ENCODE measurements at regions not wholly inside any gene's neighbourhood (a gene's known extent, or its start where the extent isn't known, plus 50 kb on each side); places are given as distances from the start of the nearest gene placed in this dataset.

DNA sequence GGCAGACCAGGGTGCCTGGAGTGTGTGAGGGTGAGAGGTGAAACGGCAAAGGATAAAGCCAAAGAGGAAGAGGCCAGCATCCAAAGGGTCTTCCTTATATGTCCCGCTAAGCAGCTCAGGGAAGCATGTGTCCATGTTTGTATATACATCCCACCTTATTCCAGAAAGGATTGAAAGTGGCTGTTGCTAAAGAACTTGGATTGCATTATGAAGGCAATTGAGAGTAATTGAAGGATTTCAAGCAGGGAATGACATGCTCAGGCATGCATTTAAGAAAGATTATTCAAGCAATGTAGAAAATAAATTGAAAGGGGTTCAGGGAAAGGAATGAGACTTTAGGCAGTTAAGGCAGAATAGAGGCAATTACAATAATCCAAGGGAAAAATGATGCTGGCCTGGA lies 237.6 kb upstream of the SOX9 start:
- DNase-seq (ENCODE audit: low read depth in 2 of 2), result no peak

DNA sequence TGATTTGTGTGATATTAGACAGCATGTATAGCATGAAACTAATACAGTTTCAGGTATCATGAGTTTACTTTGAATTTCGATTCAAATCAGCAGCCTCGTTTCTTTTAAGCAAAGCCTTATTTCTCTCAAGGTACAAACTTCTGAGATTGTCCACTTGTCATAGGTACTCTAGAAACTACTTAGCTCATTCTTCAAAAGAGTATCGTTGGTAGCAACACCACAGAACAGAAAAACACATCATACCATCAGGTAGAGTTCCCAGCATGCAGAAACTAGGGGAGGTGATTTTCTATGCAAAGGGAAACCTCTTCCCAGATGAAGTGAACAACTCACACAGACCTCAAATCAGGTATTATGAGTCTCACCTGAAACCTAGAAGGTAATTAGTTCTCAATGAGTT lies 237.0 kb upstream of the SOX9 start:
- no peak for DNase-seq (ENCODE audit: low read depth in 2 of 2)

DNA sequence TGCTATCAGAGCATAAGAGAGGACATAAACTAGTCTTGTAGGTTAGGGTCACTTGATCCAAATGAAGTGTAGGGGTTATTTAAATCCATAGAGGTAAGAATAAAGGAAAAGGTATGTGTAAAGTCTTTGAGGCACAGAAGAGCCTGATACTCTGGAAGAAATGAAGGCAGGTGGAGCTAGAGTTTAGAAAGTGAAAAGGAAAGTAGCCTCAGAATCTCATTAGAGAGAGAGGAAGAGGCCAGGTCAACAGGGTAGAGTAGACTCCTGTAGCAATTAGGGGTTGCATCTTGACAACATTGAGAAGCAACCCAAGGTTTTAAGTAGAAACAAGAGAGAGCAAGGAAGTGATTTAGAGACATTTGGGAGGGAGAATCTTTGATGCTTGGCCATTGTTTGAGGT lies 235.2 kb upstream of the SOX9 start:
- no peak for DNase-seq (ENCODE audit: low read depth in 2 of 2)

DNA sequence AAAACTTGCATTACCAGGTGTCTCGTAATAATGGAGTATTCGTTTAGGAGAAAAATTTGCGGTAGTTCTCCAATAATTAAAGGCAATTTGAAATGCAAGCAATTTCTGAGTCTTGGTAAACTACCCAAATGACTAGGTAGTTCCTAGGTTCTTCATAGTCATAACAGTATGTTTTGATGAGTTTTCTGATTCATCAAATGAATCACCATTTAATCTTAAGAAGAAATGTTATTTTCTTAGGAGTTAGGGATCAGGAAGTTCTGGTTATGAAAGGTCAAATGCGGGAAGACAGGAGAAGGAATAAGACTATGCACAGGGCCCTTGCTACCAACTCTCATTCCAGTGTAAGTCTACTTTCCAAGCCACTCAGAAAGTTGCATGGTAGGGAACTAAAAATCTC lies 221.5 kb upstream of the SOX9 start:
- DNase-seq (ENCODE audit: low read depth in 2 of 2), result no peak

DNA sequence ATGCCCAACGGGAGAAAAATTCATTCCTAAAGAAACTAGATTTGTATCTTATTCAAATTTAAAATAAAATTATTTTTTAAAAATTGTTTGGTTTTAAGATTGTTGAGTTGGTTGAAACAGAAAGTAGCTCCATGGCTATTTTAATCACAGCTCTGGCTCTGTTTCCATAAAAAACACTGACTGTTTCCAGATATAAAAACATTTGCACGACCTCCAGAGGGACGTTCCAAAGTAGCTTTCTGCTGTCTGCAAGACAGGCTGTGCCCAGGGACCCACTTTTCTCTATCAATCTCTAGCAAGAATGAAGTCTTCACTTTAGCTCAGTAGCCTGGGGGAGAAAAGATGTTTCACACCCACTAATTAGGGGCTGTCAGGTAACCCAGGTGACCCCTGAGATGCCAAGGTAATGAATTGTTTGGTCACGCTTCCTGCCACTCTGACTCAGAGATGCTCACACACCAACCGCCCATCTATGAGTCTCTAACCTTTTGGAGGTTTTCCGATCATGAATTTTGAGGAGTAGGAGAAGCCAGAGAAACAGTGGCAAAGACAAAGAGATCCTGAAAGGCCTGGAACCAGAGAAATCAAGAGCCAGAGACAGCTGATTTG lies 220.1 kb upstream of the SOX9 start:
- no peak for DNase-seq (ENCODE audit: low read depth in 2 of 2)

DNA sequence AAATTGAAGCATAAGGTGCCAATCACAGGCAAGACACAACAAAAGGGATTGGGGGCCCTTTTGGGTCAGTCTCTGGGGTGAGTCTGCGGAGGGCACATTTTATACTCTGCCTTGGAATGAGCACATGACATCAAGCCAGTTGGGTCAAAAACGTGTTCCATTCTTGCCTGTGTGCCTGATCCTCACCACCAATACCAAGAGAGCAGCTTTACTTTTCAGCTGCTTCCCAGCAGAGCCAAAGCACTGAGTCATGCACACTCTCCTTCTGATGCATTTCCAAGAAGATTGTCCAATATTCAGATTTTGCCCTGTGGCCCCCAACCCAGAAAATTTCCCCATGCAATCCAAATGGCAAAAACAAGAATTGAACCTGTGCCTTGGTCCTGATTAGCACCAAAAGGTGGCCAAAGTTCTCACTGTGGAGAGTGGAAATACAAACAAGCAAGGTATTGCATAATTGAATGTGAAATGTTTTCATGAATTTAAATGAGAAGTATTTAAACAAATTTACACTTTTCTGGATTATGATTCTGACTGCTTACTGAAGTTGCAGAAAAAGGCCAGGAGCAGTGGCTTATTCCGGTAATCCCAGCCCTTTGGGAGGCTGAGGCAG lies 217.8 kb upstream of the SOX9 start:
- no peak for DNase-seq (ENCODE audit: low read depth in 2 of 2)

DNA sequence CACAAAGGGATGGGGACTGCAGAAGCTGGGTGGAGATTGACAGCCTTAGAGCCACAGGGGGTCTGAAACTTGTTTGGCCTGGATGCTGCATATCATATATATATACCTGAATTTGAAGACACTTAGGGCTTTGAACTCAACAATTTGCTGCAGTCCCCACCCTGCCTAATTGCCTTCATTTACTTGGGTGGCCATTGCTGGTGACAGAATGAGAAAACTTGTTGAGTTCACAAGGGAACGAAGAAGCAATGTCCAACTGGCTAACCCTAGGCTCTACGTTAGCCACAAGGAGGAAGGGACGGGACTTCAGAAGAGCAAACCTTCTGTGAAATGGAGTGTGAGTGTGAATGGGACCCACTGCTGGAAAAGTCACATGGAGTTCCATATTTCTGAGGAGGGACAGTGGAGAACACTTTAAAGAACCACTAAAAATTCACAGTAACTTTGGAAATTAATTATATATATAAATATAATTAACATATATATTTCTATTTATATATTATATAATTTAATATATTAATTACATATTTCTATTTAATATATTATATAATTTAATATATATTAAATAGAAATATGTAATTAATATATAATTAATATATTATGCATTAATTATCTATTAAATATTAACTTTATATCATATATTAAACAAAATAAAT lies 215.3 kb upstream of the SOX9 start:
- no peak for DNase-seq (ENCODE audit: low read depth in 2 of 2)

DNA sequence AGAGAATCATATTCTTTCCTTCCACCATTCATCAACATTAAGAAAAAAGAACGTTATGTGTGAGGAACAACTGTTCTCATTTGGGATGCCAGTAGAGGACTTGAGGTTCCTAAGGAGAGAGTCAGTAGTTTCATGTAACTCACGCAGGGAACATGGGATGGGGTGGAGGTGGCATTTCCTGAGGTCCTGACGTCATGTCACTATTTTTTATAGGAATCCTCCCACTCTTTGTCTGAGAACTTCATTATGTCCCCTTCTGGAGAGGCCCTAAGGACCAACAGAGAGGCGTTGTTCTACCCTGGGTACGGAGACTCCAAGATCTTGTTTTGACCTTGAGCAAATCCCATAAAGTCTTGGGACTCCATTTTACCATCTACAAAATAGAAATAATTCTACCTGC lies 211.7 kb upstream of the SOX9 start:
- DNase-seq (ENCODE audit: low read depth in 2 of 2), result no peak

DNA sequence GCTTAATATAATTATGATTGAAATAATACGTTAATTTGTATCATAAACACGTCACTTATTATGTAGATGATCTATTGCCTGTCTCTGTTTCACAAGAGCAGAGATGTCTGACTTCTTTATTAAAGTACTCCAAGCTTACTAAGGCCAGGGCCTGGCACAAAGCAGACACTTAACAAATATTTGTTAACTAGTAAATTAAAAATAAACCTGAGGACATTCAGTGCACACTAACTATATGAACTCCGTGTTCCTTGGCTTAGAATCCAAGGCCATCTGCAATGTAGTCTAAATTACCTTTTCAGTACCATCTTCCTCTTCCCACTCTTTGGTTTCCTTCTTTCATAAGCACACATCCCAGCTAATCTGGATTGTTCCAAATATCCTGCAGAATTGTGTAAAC lies 210.8 kb upstream of the SOX9 start:
- no peak for DNase-seq (ENCODE audit: low read depth in 2 of 2)

DNA sequence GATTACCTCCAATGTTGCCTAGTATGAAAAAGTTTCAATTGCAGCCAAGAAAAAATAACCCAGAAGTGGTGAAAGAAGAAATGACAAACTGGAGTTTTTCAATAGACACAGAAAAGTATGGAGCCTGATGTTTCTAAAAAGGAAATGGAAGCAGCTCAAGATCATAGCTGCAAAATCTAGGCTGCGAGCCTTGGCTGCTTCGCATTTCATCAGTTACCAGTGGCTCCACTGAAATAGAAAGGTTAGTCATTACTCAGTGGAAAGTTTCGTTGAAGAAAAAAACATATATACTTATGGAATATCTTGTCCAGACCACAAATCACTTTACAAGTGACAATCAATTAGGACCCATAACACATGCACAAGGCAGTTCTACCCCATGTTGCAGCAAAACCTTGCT lies 206.8 kb upstream of the SOX9 start:
- no peak for DNase-seq (ENCODE audit: low read depth in 2 of 2)

DNA sequence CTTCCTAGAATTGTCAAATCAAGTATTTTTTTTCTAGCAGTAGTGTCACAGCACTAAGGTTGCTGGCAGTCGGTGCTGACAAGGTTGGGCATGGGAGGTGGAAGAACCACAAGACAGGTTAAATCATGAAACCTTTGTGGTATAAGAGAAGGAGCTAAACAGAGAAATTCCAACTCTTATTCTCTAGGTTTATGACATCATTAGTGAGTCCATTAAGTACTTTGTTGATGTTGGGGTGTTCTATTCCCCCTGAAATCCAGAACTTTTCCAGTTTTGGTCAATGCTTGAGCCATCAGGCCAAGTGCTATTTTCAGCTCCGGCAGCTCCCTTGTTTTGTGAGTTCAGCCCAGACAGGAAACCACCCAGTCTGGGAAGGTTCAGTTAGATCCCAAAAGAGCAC lies 206.0 kb upstream of the SOX9 start:
- no peak for DNase-seq (ENCODE audit: low read depth in 2 of 2)

DNA sequence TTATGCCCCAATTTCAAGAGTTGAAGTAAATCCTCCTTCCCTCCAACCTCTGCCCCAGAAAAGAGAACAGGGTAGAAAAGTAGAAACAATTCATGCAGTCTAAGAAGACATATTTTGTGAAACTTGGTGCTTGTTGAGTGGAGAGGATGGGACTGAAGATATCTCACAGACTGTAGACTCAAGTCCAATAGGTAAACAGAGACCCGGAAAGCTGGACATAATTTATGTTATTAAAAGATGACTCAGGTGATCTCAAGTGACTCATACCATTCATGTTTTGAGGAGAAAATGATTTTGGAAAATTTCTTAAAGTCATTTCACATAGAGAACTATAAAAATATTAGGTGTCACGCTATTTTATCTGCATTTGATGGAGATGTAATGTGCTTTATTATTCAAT lies 203.1 kb upstream of the SOX9 start:
- no peak for DNase-seq (ENCODE audit: low read depth in 2 of 2)

DNA sequence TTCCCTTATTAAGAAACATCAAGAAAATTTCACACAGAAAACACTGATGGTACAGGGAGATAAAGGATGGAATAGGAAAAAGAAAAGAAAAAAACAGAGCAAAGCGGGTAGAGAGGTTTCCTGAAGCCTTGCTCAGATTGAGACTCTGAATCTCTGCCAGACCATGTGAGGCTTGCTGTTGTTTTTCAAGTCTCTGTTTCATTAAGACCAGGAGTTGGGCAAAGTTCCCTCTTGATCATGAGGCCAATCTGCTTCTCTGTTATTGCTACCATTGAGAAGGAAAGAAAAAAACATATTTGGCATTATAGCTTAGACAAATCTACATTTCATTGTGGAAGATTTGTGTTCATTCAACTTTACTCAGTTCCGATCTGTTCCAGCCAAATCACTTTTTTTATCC lies 201.6 kb upstream of the SOX9 start:
- DNase-seq (ENCODE audit: low read depth in 2 of 2), result no peak

DNA sequence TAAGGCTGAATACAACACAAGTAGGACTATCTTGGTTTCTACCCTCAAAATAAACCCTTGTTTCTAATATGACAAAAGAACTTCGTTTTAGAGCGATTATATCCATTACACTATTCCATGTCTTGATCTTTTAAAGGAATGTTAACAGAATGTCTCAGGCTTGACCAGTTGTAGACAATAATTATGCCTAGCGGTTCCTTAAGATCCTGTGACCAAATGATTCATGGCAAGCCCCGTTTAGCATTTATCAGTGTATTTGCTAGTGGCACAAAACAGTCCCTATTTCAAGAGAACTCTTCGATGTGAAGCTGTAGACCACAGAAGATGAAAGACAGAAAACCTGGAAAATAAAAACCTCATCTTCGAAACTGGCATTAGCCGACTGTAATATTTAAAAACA lies 200.9 kb upstream of the SOX9 start:
- DNase-seq (ENCODE audit: low read depth in 2 of 2), result no peak

DNA sequence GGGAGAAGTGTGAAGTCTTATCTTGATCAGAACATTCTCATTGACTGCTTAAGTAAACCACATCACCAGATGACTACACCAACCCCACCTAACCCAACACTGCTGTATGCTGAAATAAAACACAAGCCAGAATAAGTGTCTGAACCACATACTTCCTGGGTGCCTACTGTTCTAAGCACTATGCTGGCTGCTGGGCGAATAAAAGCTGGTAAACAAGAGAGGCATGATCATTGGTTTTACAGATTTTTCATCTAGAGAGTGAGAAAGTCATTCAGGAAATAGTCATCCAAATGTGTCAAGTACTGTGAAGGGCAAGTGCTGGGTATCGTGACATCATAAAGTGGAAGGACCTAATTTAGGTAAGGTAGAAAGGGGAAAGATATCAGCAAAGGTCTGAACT lies 199.0 kb upstream of the SOX9 start:
- no peak for DNase-seq (ENCODE audit: low read depth in 2 of 2)

DNA sequence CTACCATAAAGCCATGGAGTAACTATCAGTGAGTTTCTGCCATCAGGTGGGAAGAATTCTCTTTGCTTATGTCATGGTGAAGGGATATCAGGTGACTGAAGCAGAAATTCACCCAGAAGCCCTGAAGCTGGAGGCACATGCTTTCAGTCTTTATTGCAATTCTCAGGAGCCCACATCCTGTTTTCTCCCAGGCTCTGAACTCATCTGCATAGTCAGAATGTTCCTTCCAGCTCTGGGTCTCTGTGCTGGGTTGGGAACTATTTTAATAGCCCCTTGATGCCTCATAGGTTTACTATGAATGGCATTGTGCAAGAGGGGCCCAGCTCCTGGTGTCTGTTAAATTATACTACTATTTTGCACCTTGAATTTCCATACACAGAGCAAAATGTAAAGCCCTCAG lies 198.4 kb upstream of the SOX9 start:
- no peak for DNase-seq (ENCODE audit: low read depth in 2 of 2)

DNA sequence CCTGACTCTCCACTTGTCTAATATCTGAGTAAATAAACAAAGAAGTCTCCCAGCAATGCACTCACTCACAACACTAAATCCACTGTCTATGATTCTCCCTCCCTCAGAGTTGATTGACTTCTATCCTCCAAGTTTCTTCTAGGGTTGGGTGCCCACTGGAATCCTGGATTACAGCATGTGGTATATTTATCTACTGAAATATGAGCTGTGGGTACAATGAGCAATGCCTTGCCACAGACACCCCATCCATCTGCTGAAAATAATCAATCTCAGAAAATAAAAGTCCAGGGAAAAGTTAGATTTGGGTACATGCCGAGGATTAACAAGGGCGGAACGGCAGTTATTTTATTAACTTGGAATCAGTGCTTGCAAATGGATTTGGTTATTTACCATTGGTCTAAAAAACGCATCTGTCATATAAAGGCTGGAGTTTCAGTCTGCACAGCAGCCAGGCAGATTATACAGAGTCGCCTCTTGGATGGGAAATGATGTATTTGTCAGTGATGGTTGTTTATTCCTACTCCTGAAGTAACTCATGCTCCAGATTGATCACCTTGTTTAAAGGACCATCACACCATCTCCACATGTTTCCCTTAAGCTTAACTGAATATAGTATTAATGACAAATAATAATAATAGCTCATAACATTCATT lies 193.9 kb upstream of the SOX9 start:
- DNase-seq (ENCODE audit: low read depth in 2 of 2), result no peak

DNA sequence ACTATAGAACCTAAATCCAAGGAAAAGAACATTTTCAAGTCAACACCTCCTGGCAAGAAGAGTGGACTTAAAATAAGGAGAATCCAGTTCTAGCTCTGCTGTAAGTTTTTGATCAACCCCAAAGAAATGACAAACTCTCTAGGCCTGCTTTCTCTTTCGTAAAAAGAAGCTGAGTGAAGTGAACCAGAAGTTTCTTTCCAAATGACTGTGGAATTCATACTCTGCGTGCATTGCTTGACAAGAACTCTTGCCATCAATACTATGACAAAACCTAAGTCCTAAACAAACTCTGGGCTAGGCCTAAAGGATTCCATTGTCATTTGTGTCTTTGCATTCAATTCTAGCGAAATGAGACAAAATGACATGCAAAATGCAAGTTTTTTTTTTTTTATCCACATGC lies 187.5 kb upstream of the SOX9 start:
- no peak for DNase-seq (ENCODE audit: low read depth in 2 of 2)

DNA sequence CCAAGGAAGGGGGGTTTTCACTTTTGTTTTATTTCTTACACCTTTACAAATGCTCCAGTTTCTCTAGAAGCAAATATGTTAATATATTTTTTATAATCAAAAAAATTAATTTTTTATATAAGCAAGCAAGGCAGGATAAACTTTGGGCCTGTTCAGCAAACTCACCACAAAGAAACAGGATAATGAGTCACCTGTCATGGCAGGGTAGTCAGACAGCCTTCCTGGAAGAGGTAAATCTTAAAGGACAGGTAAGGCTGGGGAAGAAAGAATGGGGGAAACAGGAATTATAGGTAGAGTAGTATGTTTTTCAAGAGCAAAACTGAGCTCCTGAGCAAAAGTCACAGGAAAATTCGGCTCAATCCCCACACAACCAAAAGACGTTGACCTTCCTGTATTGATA lies 186.3 kb upstream of the SOX9 start:
- DNase-seq (ENCODE audit: low read depth in 2 of 2), result no peak

DNA sequence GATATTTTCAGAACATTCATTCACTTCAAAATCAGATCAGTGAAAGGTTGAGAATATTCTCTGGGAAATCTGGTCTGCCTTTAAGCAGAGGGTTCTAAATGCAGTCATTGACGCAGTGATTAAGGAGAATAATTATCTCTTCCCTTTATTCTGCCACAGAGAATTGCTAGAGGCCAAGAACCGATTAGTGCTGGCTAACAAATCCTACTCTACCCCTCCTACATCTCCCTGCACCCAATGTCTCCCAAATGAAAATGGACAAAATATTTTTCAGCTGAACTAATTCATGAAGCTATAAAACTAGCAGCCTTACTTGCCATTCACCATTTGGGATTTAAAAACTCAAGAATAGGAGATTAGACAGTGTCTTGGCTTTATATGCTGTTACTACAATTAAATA lies 185.5 kb upstream of the SOX9 start:
- no peak for DNase-seq (ENCODE audit: low read depth in 2 of 2)

DNA sequence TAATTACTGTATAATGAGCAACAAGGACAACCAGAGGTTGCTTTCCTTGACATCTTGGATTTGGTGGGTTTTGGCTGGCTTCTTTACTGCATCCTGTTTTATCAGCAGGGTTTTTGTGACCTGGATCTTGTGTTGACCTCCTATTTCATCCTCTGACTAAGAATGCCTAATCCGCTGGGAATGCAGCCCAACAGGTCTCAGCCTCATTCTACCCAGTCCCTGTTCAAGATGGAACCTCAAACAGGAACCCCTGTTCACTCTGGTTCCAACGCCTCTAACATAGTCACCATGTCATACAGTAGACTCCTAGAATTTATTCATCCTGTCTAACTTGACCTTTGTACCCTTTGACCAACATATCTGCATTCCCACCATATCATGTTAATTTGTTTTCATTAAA lies 183.8 kb upstream of the SOX9 start:
- no peak for DNase-seq (ENCODE audit: low read depth in 2 of 2)

DNA sequence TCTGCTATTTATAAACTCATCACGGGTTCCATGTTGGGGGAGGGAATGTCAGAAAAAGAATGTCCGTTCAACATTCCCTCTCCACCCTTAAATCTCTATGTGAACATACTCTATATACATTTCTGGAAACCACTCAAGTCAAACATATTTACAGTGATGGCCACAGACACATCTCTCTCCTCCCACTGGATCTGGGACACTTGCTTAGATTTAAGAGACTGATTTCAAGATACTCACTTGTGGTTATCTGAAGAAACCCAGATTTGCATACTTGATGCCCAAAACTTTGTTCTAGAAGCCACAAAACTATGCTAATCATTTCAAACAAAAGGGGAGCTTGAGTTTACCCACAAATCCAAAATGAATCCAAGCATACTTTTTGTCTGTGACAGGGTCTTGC lies 182.9 kb upstream of the SOX9 start:
- no peak for DNase-seq (ENCODE audit: low read depth in 2 of 2)

DNA sequence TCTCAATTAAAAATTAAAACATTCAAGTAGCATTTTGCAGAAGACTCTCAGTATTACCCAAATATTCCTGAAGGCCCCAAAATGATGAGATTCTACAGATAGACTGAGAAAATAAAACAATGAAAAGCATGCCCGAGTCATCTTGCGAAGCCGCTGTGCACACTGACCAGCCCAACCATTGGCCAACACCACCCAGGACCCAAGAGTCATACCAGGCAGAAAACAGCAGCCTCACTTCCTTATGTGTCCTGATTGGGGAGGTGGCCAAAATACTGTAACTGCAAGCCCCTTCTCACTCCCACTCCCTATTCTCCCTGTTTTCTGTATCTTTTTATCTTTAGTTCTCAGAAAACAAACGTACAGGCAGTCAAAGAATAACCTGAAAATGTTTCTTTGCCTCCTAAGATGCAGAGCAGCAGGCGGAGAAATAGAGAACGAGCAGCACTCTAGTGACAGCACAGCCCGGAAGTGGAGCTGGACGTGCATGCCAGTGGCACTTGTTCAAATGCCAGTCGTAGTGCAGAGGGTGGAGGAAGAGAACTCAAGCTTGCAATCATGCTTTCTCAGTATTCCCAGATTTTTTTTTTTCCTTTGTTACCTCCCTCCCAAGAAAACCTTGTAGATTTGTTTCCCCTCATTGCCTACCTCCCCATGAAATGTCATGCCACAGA lies 182.3 kb upstream of the SOX9 start:
- no peak for DNase-seq (ENCODE audit: low read depth in 2 of 2)

Measured in stimulated activated CD8-positive, alpha-beta memory T cell treated with anti-CD3 and anti-CD28 coated beads, Interleukin-15, amount 100 ng/mL, for 48 hours (primary cell).